Muscle of back (tissue), 3 donors: ENCODE measurements at regions not wholly inside any gene's neighbourhood (a gene's known extent, or its start where the extent isn't known, plus 50 kb on each side); places are given as distances from the start of the nearest gene placed in this dataset.

Experiments used
- DNase-seq, 3 donors: peaks; one replicate each; pipeline versions ENCODE4 v3.0.0 to v3.0.0-alpha.2; 2013

GRCh38 chr18:69328086-69328485 lies 72.6 kb upstream of the DOK6 start:
- DNase-seq: no peak

- no peak for DNase-seq
Observed at GRCh38 chr18:69330385-69331005, 70.2 kb upstream of the DOK6 start.

GRCh38 chr18:69349912-69350597 lies 50.6 kb upstream of the DOK6 start:
- no peak for DNase-seq
